Right lobe of liver (tissue), 4 donors: ENCODE measurements at regions not wholly inside any gene's neighbourhood (a gene's known extent, or its start where the extent isn't known, plus 50 kb on each side); places are given as distances from the start of the nearest gene placed in this dataset.

Source experiments
- CTCF ChIP-seq, 4 donors: fragments of 200-600 bp in 3 of 4; fragments of 450-650 bp in 1 of 4; IDR thresholded peaks; one replicate each; pipeline versions ENCODE4 v1.5.1 to v1.8.0; 2016 to 2022; ENCODE audit warnings: antibody characterized with exemption in 4 of 4, mild to moderate bottlenecking in 2 of 4
- POLR2A ChIP-seq: fragments of 450-650 bp; IDR thresholded peaks from one replicate; pipeline ENCODE4 v1.6.1; 2017; ENCODE audit warnings: antibody characterized with exemption, mild to moderate bottlenecking
- donor health status: DM: no; HTN: no; CAD: no.
- donor health status: DM: no; HTN: no; CAD: no.
- donor health status: DM: no; HTN: yes; CAD: no.

GRCh38 chr15:49758456-49758855 lies 137.6 kb downstream of the DTWD1 start:
- TF ChIP-seq CTCF (IDR thresholded peaks at IDR 0.05) (no peak), POLR2A (no peak)
